HEK293 (cell line): ENCODE measurements at regions not wholly inside any gene's neighbourhood (a gene's known extent, or its start where the extent isn't known, plus 50 kb on each side); places are given as distances from the start of the nearest gene placed in this dataset.

Source experiments
- CTCF ChIA-PET: fragments of 350-600 bp; formaldehyde crosslinking; extraction: SDS; loops from one replicate; lab custom pipeline; 2021; ENCODE audit warnings: antibody characterized with exemption; lab: Yijun Ruan, JAX
- POLR2A ChIA-PET: fragments of 300-600 bp; formaldehyde crosslinking; extraction: SDS; loops from one replicate; lab custom pipeline; 2020; ENCODE audit warnings: antibody characterized with exemption, inconsistent platforms; lab: Yijun Ruan, JAX
- H3K27ac ChIP-seq: fragments of 200-500 bp; sonication (Bioruptor generic); 2 replicates; pipeline ENCODE4 v1.5.1; 2014; ENCODE audit warnings: low read depth, low read length, control low read depth, inconsistent platforms; ENCODE audit errors: extremely low read depth
- H3K36me3 ChIP-seq, 2 experiments: fragments of 200-500 bp in 1 of 2; sonication (Bioruptor generic) in 1 of 2; 1 replicate in 1 of 2; 2 replicates in 1 of 2; pipeline ENCODE4 v1.5.1; 2014 to 2017; ENCODE audit warnings: inconsistent platforms in 2 of 2, low read length in 2 of 2; ENCODE audit not compliant: control insufficient read depth in 2 of 2, insufficient read depth in 1 of 2
- H3K4me1 ChIP-seq: fragments of 200-500 bp; sonication (Bioruptor generic); 2 replicates; pipeline ENCODE4 v1.5.1; 2014; ENCODE audit warnings: mild to moderate bottlenecking, low read length, inconsistent platforms; ENCODE audit not compliant: control insufficient read depth, insufficient read depth
- H3K4me3 ChIP-seq: 2 replicates; pipeline ENCODE4 v1.5.1; 2011; ENCODE audit warnings: low read depth, mild to moderate bottlenecking, control low read depth, low read length, moderate library complexity
- H3K9me3 ChIP-seq: fragments of 200-500 bp; sonication (Bioruptor generic); 2 replicates; pipeline ENCODE4 v1.5.1; 2014; ENCODE audit warnings: low read depth, low read length, inconsistent platforms; ENCODE audit not compliant: control insufficient read depth, insufficient read depth
- FEZF1 ChIP-seq: fragments of 450-650 bp; formaldehyde crosslinking; IDR thresholded peaks from 2 replicates; pipeline ENCODE4 v1.5.1; 2016; ENCODE audit warnings: missing biosample characterization, missing genetic modification characterization
- MYNN ChIP-seq: fragments of 450-650 bp; formaldehyde crosslinking; IDR thresholded peaks from 2 replicates; pipeline ENCODE4 v1.5.1; 2016; ENCODE audit warnings: missing biosample characterization, missing genetic modification characterization, borderline replicate concordance
- MZF1 ChIP-seq: fragments of 450-650 bp; formaldehyde crosslinking; IDR thresholded peaks from 2 replicates; pipeline ENCODE4 v1.5.1; 2017; ENCODE audit warnings: missing biosample characterization, missing genetic modification characterization, borderline replicate concordance
- PRDM1 ChIP-seq: fragments of 450-650 bp; formaldehyde crosslinking; IDR thresholded peaks from 2 replicates; pipeline ENCODE4; 2016; ENCODE audit warnings: missing biosample characterization, missing genetic modification characterization
- RBAK ChIP-seq: fragments of 450-650 bp; formaldehyde crosslinking; IDR thresholded peaks from 2 replicates; pipeline ENCODE4 v1.5.1; 2016; ENCODE audit warnings: missing biosample characterization, missing genetic modification characterization
- SP7 ChIP-seq: fragments of 450-650 bp; formaldehyde crosslinking; IDR thresholded peaks from 2 replicates; pipeline ENCODE4 v1.5.1; 2016; ENCODE audit warnings: missing biosample characterization, missing genetic modification characterization
- ZBTB17 ChIP-seq: fragments of 450-650 bp; formaldehyde crosslinking; IDR thresholded peaks from 2 replicates; pipeline ENCODE4 v1.5.1; 2016; ENCODE audit warnings: missing biosample characterization, missing genetic modification characterization
- ZNF274 ChIP-seq, 2 experiments: fragments of 200-500 bp in 1 of 2; fragments of 450-650 bp in 1 of 2; sonication (Bioruptor generic) in 1 of 2; formaldehyde crosslinking in 1 of 2; IDR thresholded peaks; 2 replicates each; pipeline versions ENCODE4 v1.5.1 to v1.6.1; 2014 to 2016; ENCODE audit warnings: borderline replicate concordance in 1 of 2, inconsistent platforms in 1 of 2, low read length in 1 of 2, missing biosample characterization in 1 of 2, missing genetic modification characterization in 1 of 2
- ZNF335 ChIP-seq: fragments of 450-650 bp; formaldehyde crosslinking; conservative IDR thresholded peaks from 2 replicates; pipeline ENCODE4 v1.5.1; 2016; ENCODE audit warnings: missing biosample characterization, missing genetic modification characterization
- ZNF529 ChIP-seq: fragments of 450-650 bp; formaldehyde crosslinking; IDR thresholded peaks from 2 replicates; pipeline ENCODE4 v1.5.1; 2017; ENCODE audit warnings: missing genetic modification characterization, missing biosample characterization; ENCODE audit not compliant: insufficient replicate concordance
- ZNF623 ChIP-seq: fragments of 450-650 bp; formaldehyde crosslinking; IDR thresholded peaks from 2 replicates; pipeline ENCODE4 v1.5.1; 2016; ENCODE audit warnings: missing biosample characterization, missing genetic modification characterization
- ZNF707 ChIP-seq: fragments of 450-650 bp; formaldehyde crosslinking; IDR thresholded peaks from 2 replicates; pipeline ENCODE4 v1.5.1; 2016; ENCODE audit warnings: missing biosample characterization, missing genetic modification characterization
- ZNF830 ChIP-seq: fragments of 450-650 bp; IDR thresholded peaks from 2 replicates; pipeline ENCODE4 v1.5.0; 2018; ENCODE audit warnings: missing biosample characterization, missing genetic modification characterization, low read depth, mild to moderate bottlenecking, moderate library complexity
- TF ChIP-seq, protein P1 (sequence below): fragments of 450-650 bp; formaldehyde crosslinking; IDR thresholded peaks from 2 replicates; pipeline ENCODE4 v1.5.1; 2016; ENCODE audit warnings: missing biosample characterization, missing genetic modification characterization
- TF ChIP-seq, protein P2 (sequence below): fragments of 450-650 bp; formaldehyde crosslinking; IDR thresholded peaks from 2 replicates; pipeline ENCODE4 v1.5.1; 2016; ENCODE audit warnings: missing biosample characterization, missing genetic modification characterization
- TF ChIP-seq, protein P3 (sequence below): fragments of 450-650 bp; formaldehyde crosslinking; IDR thresholded peaks from 2 replicates; pipeline ENCODE4 v1.5.1; 2016; ENCODE audit warnings: missing biosample characterization, missing genetic modification characterization
- TF ChIP-seq, protein P4 (sequence below): fragments of 450-650 bp; IDR thresholded peaks from 2 replicates; pipeline ENCODE4 v1.5.1; 2018; ENCODE audit warnings: missing biosample characterization, missing genetic modification characterization
- TF ChIP-seq, protein P5 (sequence below): fragments of 450-650 bp; formaldehyde crosslinking; IDR thresholded peaks from 2 replicates; pipeline ENCODE4 v1.5.1; 2016; ENCODE audit warnings: missing biosample characterization, missing genetic modification characterization
- TF ChIP-seq, protein P6 (sequence below): fragments of 450-650 bp; IDR thresholded peaks from 2 replicates; pipeline ENCODE4 v1.5.1; 2018; ENCODE audit warnings: missing biosample characterization, mild to moderate bottlenecking, missing genetic modification characterization
- TF ChIP-seq, protein P7 (sequence below): fragments of 450-650 bp; formaldehyde crosslinking; conservative IDR thresholded peaks from 2 replicates; pipeline ENCODE4 v1.5.1; 2016; ENCODE audit warnings: low read depth, missing biosample characterization, missing genetic modification characterization

DNA sequence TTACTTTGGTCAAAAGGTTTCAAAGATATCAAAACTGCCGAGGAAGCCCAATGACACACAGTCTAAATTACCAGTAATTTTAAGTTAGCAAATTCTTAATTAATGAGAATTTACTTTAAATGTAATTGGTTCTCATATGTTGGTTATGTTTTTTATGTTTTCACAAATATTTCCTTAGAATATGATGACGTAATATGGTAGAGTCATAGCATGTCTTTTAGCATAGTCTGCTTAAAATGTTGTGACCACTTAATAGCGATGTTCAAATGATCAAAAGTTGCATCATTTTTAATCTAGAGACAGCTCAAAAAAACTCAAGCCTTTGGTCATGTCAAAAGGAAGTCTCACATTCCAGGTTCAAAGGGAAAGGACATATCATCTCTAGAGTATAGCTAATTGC is 123.3 kb upstream of the ST6GAL2 start:
- H3K36me3 ChIP-seq: no peaks in the 10 kb centered on the region
- H3K27ac ChIP-seq: no peak overlapping the region
- CTCF ChIA-PET: no interaction called here
- no peak for TF ChIP-seq MZF1 (tag by site-specific recombination)
- TF ChIP-seq ZNF830 (tag by site-specific recombination): no peak
- TF ChIP-seq, protein P1, sequence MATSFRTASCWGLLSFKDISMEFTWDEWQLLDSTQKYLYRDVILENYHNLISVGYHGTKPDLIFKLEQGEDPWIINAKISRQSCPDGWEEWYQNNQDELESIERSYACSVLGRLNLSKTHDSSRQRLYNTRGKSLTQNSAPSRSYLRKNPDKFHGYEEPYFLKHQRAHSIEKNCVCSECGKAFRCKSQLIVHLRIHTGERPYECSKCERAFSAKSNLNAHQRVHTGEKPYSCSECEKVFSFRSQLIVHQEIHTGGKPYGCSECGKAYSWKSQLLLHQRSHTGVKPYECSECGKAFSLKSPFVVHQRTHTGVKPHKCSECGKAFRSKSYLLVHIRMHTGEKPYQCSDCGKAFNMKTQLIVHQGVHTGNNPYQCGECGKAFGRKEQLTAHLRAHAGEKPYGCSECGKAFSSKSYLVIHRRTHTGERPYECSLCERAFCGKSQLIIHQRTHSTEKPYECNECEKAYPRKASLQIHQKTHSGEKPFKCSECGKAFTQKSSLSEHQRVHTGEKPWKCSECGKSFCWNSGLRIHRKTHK: no peak
- no peak for TF ChIP-seq PRDM1
- TF ChIP-seq, protein P2, sequence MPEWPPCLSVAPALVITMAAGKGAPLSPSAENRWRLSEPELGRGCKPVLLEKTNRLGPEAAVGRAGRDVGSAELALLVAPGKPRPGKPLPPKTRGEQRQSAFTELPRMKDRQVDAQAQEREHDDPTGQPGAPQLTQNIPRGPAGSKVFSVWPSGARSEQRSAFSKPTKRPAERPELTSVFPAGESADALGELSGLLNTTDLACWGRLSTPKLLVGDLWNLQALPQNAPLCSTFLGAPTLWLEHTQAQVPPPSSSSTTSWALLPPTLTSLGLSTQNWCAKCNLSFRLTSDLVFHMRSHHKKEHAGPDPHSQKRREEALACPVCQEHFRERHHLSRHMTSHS (tag by site-specific recombination): no peak
- no peak for TF ChIP-seq ZNF274 (IDR thresholded peaks at IDR 0.05; ENCODE audit: low read length)
- no peak for TF ChIP-seq ZNF274 (tag by site-specific recombination; IDR thresholded peaks at IDR 0.05; ENCODE audit: borderline replicate concordance)
- no peak for TF ChIP-seq ZNF707 (tag by site-specific recombination)
- TF ChIP-seq MYNN (tag by site-specific recombination): no peak
- TF ChIP-seq, protein P3, sequence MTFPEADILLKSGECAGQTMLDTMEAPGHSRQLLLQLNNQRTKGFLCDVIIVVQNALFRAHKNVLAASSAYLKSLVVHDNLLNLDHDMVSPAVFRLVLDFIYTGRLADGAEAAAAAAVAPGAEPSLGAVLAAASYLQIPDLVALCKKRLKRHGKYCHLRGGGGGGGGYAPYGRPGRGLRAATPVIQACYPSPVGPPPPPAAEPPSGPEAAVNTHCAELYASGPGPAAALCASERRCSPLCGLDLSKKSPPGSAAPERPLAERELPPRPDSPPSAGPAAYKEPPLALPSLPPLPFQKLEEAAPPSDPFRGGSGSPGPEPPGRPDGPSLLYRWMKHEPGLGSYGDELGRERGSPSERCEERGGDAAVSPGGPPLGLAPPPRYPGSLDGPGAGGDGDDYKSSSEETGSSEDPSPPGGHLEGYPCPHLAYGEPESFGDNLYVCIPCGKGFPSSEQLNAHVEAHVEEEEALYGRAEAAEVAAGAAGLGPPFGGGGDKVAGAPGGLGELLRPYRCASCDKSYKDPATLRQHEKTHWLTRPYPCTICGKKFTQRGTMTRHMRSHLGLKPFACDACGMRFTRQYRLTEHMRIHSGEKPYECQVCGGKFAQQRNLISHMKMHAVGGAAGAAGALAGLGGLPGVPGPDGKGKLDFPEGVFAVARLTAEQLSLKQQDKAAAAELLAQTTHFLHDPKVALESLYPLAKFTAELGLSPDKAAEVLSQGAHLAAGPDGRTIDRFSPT: no peak
- no peak for TF ChIP-seq SP7 (tag by site-specific recombination)
- TF ChIP-seq, protein P4, sequence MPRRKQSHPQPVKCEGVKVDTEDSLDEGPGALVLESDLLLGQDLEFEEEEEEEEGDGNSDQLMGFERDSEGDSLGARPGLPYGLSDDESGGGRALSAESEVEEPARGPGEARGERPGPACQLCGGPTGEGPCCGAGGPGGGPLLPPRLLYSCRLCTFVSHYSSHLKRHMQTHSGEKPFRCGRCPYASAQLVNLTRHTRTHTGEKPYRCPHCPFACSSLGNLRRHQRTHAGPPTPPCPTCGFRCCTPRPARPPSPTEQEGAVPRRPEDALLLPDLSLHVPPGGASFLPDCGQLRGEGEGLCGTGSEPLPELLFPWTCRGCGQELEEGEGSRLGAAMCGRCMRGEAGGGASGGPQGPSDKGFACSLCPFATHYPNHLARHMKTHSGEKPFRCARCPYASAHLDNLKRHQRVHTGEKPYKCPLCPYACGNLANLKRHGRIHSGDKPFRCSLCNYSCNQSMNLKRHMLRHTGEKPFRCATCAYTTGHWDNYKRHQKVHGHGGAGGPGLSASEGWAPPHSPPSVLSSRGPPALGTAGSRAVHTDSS (tag by site-specific recombination): no peak
- no peaks in the 10 kb centered on the region for H3K4me1 ChIP-seq
- POLR2A ChIA-PET: no interaction called here
- no peak overlapping the region for H3K4me3 ChIP-seq
- H3K9me3 ChIP-seq: no peaks in the 10 kb centered on the region

DNA sequence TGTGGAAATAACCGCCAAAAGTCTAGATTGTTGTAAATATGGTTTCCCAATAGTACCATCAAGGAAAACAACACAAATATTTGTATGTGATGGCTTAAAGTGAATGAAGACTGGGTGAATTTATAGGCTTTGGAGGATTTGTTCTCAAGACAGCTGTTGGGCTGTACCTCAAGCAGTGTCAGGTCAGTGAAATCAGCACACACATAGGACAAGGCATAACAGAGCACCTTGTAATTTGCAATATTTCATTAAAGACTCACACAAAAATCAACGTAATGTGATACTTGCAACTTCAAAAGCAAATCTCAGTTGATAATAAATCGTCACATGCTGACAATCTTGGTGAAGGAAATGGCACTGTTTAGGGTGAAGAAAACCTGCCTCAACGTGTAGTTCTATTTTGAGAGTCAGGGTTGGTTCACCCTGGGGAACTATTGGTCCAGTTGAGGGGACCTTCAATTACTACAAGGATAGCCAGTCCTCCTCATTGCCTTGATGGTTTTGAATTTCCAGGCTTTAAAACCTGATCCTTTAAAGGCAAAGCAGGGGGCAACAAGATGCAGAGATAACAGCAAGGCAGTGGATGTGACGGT is 126.8 kb upstream of the ST6GAL2 start:
- Histone ChIP-seq H3K9me3 (no peaks in the 10 kb centered on the region), H3K4me3 (no peak overlapping the region), H3K27ac (no peak overlapping the region), H3K36me3 (no peaks in the 10 kb centered on the region), H3K4me1 (no peaks in the 10 kb centered on the region)
- POLR2A ChIA-PET: no interaction called here
- CTCF ChIA-PET: no interaction called here
- TF ChIP-seq RBAK (tag by site-specific recombination) (no peak), ZNF529 (tag by site-specific recombination) (no peak), ZNF335 (tag by site-specific recombination) (no peak), FEZF1 (tag by site-specific recombination) (no peak), ZNF623 (tag by site-specific recombination) (no peak), ZBTB17 (tag by site-specific recombination) (no peak)
- TF ChIP-seq, protein P5, sequence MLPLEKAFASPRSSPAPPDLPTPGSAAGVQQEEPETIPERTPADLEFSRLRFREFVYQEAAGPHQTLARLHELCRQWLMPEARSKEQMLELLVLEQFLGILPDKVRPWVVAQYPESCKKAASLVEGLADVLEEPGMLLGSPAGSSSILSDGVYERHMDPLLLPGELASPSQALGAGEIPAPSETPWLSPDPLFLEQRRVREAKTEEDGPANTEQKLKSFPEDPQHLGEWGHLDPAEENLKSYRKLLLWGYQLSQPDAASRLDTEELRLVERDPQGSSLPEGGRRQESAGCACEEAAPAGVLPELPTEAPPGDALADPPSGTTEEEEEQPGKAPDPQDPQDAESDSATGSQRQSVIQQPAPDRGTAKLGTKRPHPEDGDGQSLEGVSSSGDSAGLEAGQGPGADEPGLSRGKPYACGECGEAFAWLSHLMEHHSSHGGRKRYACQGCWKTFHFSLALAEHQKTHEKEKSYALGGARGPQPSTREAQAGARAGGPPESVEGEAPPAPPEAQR (tag by site-specific recombination): no peak
- TF ChIP-seq, protein P6, sequence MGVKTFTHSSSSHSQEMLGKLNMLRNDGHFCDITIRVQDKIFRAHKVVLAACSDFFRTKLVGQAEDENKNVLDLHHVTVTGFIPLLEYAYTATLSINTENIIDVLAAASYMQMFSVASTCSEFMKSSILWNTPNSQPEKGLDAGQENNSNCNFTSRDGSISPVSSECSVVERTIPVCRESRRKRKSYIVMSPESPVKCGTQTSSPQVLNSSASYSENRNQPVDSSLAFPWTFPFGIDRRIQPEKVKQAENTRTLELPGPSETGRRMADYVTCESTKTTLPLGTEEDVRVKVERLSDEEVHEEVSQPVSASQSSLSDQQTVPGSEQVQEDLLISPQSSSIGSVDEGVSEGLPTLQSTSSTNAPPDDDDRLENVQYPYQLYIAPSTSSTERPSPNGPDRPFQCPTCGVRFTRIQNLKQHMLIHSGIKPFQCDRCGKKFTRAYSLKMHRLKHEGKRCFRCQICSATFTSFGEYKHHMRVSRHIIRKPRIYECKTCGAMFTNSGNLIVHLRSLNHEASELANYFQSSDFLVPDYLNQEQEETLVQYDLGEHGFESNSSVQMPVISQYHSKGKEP (tag by site-specific recombination): no peak
- TF ChIP-seq, protein P7, sequence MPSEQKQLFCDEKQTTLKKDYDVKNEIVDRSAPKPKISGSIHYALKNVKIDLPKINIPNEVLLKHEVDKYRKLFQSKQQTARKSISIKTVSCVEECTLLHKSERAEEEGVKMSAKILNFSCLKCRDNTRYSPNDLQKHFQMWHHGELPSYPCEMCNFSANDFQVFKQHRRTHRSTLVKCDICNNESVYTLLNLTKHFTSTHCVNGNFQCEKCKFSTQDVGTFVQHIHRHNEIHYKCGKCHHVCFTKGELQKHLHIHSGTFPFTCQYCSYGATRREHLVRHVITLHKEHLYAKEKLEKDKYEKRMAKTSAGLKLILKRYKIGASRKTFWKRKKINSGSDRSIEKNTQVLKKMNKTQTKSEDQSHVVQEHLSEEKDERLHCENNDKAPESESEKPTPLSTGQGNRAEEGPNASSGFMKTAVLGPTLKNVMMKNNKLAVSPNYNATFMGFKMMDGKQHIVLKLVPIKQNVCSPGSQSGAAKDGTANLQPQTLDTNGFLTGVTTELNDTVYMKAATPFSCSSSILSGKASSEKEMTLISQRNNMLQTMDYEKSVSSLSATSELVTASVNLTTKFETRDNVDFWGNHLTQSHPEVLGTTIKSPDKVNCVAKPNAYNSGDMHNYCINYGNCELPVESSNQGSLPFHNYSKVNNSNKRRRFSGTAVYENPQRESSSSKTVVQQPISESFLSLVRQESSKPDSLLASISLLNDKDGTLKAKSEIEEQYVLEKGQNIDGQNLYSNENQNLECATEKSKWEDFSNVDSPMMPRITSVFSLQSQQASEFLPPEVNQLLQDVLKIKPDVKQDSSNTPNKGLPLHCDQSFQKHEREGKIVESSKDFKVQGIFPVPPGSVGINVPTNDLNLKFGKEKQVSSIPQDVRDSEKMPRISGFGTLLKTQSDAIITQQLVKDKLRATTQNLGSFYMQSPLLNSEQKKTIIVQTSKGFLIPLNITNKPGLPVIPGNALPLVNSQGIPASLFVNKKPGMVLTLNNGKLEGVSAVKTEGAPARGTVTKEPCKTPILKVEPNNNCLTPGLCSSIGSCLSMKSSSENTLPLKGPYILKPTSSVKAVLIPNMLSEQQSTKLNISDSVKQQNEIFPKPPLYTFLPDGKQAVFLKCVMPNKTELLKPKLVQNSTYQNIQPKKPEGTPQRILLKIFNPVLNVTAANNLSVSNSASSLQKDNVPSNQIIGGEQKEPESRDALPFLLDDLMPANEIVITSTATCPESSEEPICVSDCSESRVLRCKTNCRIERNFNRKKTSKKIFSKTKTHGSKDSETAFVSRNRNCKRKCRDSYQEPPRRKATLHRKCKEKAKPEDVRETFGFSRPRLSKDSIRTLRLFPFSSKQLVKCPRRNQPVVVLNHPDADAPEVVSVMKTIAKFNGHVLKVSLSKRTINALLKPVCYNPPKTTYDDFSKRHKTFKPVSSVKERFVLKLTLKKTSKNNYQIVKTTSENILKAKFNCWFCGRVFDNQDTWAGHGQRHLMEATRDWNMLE (tag by site-specific recombination): no peak
